Sigmoid colon (tissue), 6 donors: ENCODE measurements at regions not wholly inside any gene's neighbourhood (a gene's known extent, or its start where the extent isn't known, plus 50 kb on each side); places are given as distances from the start of the nearest gene placed in this dataset.
"Not testable (repeated sequence)": the region's sequence is repeated elsewhere in the genome, so short reads cannot be mapped to it uniquely, and the experiment has no call there.

ENCODE experiments used
- DNase-seq: peaks from one replicate; pipeline ENCODE4 v3.0.0-alpha.2; 2019
- H3K27ac ChIP-seq, 4 donors: fragments of 200-600 bp; sonication (generic); one replicate each; pipeline ENCODE4 v1.5.1; 2016 to 2019; ENCODE audit warnings: mild to moderate bottlenecking in 1 of 4
- H3K27me3 ChIP-seq, 3 donors: fragments of 200-600 bp; sonication (generic); one replicate each; pipeline ENCODE4 v1.5.1; 2019; ENCODE audit warnings: mild to moderate bottlenecking in 1 of 3
- H3K36me3 ChIP-seq, 4 donors: fragments of 200-600 bp; sonication (generic); one replicate each; pipeline ENCODE4 v1.5.1; 2016 to 2019
- H3K4me1 ChIP-seq, 4 donors: fragments of 200-600 bp; sonication (generic); one replicate each; pipeline ENCODE4 v1.5.1; 2017 to 2019
- H3K4me3 ChIP-seq, 4 donors: fragments of 200-600 bp; sonication (generic); one replicate each; pipeline ENCODE4 v1.5.1; 2017 to 2019; ENCODE audit warnings: mild to moderate bottlenecking in 2 of 4, moderate library complexity in 1 of 4
- H3K9me3 ChIP-seq, 4 donors: fragments of 200-600 bp in 3 of 4; sonication (generic) in 3 of 4; one replicate each; pipeline versions ENCODE4 v1.5.1 to v1.6.1; 2013 to 2019
- CTCF ChIP-seq, 4 experiments: fragments of 450-650 bp in 3 of 4; fragments of 200-600 bp in 1 of 4; IDR thresholded peaks; one replicate each; pipeline ENCODE4 v1.5.1; 2016 to 2019; ENCODE audit warnings: antibody characterized with exemption in 4 of 4, mild to moderate bottlenecking in 3 of 4, moderate library complexity in 2 of 4
- EP300 ChIP-seq, 4 donors: sonication (generic); formaldehyde crosslinking; IDR thresholded peaks; one replicate each; pipeline ENCODE4 v1.6.1; 2017; ENCODE audit warnings: antibody characterized with exemption in 4 of 4
- POLR2A ChIP-seq, 2 donors: fragments of 450-650 bp; IDR thresholded peaks; one replicate each; pipeline ENCODE4 v1.6.1; 2016; ENCODE audit warnings: antibody characterized with exemption in 2 of 2, mild to moderate bottlenecking in 2 of 2, moderate library complexity in 2 of 2
- POLR2AphosphoS5 ChIP-seq, 4 donors: sonication (generic); formaldehyde crosslinking; IDR thresholded peaks; one replicate each; pipeline ENCODE4 v1.6.1; 2017; ENCODE audit warnings: antibody characterized with exemption in 4 of 4
- WGBS, 2 donors: extraction: QIAGEN DNeasy Blood & Tissue Kit; methylation state at CpG; one replicate each; pipeline ENCODE4 v1.1.7; 2013; 5-methylcytosine and 5-hydroxymethylcytosine counted together
- intact Hi-C: fragments of 100-400 bp; cut with DNase I; formaldehyde crosslinking; loops from one replicate; pipeline ENCODE4 v1.15.1; 2023
- donor health status: healthy with polysubstance abuse.
- donor health status: healthy.

DNA sequence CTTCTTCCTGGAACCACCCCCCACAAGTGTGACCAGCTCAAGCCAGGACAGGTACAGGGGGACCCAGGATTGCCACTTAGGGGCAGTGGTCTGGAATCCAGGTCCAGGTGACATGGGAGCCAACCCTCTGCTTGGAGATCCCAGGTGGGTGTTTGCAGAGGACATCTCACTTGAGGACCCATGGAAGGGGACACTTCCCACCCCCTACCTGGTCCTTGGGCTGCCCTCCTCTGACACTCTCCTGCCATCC, 145.5 kb downstream of the SEC14L1 start:
- Histone ChIP-seq H3K27ac (peak overlapping the region; percentile 57 to 87 (median 84)), H3K4me1 (peaks cover 0 to 54% (median 40%) of the 10 kb centered on the region in 4 donors), H3K27me3 (no peaks in the 10 kb centered on the region), H3K36me3 (no peaks in the 10 kb centered on the region), H3K9me3 (no peaks in the 10 kb centered on the region), H3K4me3 (no peak overlapping the region)
- intact Hi-C loops, result no loop called here
- DNase-seq, result no peak
- TF ChIP-seq POLR2AphosphoS5 (IDR thresholded peaks at IDR 0.05) (no peak), CTCF (IDR thresholded peaks at IDR 0.05) (no peak), EP300 (IDR thresholded peaks at IDR 0.05) (no peak), POLR2A (IDR thresholded peaks at IDR 0.05) (no peak)

- Histone ChIP-seq H3K27me3 (no peaks in the 10 kb centered on the region), H3K4me1 (peaks cover 0 to 49% (median 35%) of the 10 kb centered on the region in 4 donors), H3K27ac (peak overlapping the region; percentile 57 to 87 (median 84)), H3K9me3 (no peaks in the 10 kb centered on the region), H3K36me3 (no peaks in the 10 kb centered on the region), H3K4me3 (no peak overlapping the region)
- peak; percentile 87 for DNase-seq
- intact Hi-C loops, result no loop called here
- no peak for TF ChIP-seq POLR2AphosphoS5 (IDR thresholded peaks at IDR 0.05)
- TF ChIP-seq EP300 (IDR thresholded peaks at IDR 0.05), result no peak
- TF ChIP-seq POLR2A (IDR thresholded peaks at IDR 0.05), result no peak
- TF ChIP-seq CTCF (IDR thresholded peaks at IDR 0.05), result no peak
- WGBS, 2 donors, result 16 to 68% methylated on average over 21 of the region's 21 CpGs
Observed at GRCh38 chr17:77286641-77287431, 146.1 kb downstream of the SEC14L1 start.

- TF ChIP-seq POLR2AphosphoS5 (IDR thresholded peaks at IDR 0.05) (peak in 3 of 4 donors; percentile 38 to 54 (median 44)), POLR2A (IDR thresholded peaks at IDR 0.05) (no peak)
- H3K9me3 ChIP-seq, result no peaks in the 10 kb centered on the region
- H3K4me1 ChIP-seq, result peaks cover 0 to 42% (median 33%) of the 10 kb centered on the region in 4 donors
- WGBS, 2 donors, result 16 to 64% methylated on average over 11 of the region's 11 CpGs
- no peaks in the 10 kb centered on the region for H3K36me3 ChIP-seq
- peak overlapping the region; percentile 57 to 87 (median 84) for H3K27ac ChIP-seq
- no peak overlapping the region for H3K4me3 ChIP-seq
- intact Hi-C loops, result no loop called here
- DNase-seq, result peak; percentile 79
- H3K27me3 ChIP-seq, result no peaks in the 10 kb centered on the region
Observed at GRCh38 chr17:77287432-77288068, 146.8 kb downstream of the SEC14L1 start.

GRCh38 chr17:77288115-77288619, 147.4 kb downstream of the SEC14L1 start:
- 31 to 80% methylated on average over 17 of the region's 17 CpGs for WGBS, 2 donors
- no peaks in the 10 kb centered on the region for H3K9me3 ChIP-seq
- intact Hi-C loops, result no loop called here
- no peaks in the 10 kb centered on the region for H3K36me3 ChIP-seq
- H3K27me3 ChIP-seq, result no peaks in the 10 kb centered on the region
- H3K27ac ChIP-seq, result peak overlapping the region; percentile 0 to 87 (median 84)
- peaks cover 0 to 37% (median 30%) of the 10 kb centered on the region in 4 donors for H3K4me1 ChIP-seq
- TF ChIP-seq POLR2AphosphoS5 (IDR thresholded peaks at IDR 0.05) (no peak), EP300 (IDR thresholded peaks at IDR 0.05) (no peak), CTCF (IDR thresholded peaks at IDR 0.05) (no peak), POLR2A (IDR thresholded peaks at IDR 0.05) (no peak)
- no peak overlapping the region for H3K4me3 ChIP-seq
- no peak for DNase-seq

DNA sequence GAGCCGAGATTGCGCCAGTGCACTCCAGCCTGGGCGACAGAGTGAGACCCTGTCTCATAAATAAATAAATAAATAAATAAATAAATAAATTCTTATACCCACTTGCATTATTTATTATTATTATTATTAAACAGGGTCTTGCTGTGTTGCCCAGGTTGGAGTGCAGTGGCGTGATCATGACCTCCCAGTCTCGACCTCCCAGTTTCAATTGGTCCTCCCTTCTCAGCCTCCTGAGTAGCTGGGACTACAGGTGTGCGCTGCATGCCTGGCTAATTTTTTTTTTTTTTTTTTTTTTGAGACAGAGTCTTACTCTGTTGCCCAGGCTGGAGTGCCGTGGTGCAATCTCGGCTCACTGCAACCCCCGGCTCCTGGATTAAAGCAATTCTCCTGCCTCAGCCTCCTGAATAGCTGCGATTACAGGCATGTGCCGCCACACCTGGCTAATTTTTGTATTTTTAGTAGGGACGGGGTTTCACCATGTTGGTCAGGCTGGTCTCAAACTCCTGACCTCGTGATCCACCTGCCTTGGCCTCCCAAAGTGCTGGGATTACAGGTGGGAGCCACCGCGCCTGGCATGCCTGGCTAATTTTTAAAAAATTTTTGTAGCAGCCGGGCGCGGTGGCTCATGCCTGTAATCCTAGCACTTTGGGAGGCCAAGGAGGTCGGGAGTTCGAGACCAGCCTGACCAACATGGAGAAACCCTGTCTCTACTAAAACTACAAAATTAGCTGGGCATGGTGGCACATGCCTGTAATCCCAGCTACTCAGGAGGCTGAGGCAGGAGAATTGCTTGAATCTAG, 150.2 kb downstream of the SEC14L1 start:
- H3K27ac ChIP-seq, H3K27me3 ChIP-seq, DNase-seq, H3K4me3 ChIP-seq, intact Hi-C loops, H3K36me3 ChIP-seq, H3K9me3 ChIP-seq: not testable (repeated sequence)
- WGBS, 2 donors, result 93 to 96% methylated on average over 20 of the region's 20 CpGs
- H3K4me1 ChIP-seq, result peaks cover 0 to 27% (median 24%) of the 10 kb centered on the region in 4 donors
